ENCODE measurements at regions not wholly inside any gene's neighbourhood (a gene's known extent, or its start where the extent isn't known, plus 50 kb on each side); places are given as distances from the start of the nearest gene placed in this dataset.
"Not testable (repeated sequence)": the region's sequence is repeated elsewhere in the genome, so short reads cannot be mapped to it uniquely, and the experiment has no call there.

DNA sequence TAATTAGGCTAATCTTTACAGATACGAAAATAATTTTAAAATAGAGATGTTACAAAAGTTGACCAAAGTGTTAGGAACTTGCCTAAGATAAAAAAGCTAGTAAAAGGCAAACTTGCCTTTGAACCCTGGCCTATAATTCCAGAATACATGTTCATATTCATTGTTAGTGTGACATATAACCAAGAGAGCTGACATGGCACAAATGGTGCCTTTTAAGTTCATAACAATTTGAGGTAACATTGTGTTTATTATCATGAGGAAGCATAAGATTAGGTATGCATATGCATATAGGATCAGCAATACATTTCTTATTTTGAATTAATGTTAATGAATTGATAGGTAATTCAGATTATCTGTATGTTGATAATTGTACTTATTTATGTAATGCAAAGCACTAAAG, 1537.9 kb upstream of the PRR20A start:
- no peak for DNase-seq

DNA sequence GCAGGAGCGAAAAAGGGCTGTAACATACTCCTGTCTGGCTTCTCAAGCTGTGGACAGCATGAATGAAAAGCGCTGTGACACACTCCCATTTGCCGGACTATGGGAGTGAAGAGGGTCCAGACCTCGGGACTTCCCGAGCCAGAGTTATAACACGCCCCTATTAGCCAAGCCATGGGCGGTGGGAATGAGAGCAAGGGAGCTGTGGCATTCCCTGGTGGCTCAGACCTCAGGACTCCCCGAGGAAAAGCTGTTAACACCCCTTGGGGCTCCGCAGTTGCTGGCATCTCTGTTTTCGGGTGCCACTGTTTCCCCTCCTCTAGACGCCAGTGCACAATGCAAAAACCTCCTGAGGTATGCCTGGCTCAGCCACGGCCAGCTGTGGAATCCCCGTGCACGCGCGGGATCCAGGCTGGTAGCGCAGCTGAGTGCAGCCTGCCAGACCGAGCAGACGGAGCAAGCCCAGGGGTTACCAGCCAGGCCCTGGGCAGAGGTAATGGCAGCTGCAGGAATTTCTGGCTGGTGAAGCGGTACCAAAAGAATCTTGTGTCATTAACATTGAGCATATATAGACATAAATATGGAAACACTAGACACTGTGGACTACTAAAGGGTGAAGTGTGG, 1534.6 kb upstream of the PRR20A start:
- DNase-seq, result no peak

DNA sequence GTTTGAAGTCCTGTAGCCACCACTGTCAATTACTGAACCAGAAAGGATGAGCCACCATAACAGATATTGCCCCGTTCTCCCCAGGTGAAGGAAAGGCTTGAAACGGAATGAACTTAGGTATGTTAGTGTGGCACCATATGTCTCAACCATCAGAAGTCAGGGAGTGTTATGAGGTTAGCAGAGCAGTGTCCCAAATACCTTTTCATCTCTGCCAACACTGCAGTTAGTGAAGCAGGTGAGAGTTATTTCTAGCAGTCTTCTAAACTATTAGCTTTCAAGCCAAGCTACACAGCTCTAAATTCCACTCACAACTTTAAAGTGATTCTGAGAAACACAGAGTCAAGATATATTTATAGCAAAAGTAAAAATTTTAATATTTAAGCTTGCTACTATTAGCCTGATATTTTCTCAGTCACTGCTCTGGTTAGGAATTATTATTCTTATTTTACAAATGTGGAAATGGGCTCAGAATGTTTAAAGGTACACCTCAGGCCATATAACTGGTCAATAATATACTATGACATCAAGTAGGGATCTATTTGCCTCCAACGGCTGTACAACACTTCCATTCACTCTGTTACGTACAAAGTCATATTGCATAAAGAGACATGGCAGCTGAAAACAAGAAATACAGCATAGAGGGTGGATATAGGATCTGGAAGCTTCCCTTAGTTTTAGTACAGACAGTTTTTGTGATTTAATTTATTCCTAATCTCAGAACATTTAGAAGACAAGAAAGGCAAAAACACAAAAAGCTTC, 1527.1 kb upstream of the PRR20A start:
- DNase-seq, result no peak

DNA sequence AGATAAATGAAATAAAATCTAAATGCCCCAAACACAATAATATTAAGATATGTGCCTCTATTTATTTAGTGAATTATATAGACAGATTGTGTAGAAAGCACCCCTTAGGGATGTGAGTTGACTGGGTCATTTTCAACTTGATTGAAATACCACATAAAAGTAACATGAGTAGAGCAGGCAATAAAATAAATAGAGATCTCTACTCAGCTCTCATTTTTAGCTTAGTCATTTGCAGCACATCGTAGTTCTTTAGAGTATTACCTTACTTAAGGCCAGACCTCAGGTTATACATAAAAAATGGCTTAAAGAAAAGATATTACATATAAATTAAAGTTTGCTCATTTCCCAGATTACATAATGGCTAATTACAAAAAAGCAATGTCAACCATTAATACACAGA, 1525.6 kb upstream of the PRR20A start:
- DNase-seq, result no peak

DNA sequence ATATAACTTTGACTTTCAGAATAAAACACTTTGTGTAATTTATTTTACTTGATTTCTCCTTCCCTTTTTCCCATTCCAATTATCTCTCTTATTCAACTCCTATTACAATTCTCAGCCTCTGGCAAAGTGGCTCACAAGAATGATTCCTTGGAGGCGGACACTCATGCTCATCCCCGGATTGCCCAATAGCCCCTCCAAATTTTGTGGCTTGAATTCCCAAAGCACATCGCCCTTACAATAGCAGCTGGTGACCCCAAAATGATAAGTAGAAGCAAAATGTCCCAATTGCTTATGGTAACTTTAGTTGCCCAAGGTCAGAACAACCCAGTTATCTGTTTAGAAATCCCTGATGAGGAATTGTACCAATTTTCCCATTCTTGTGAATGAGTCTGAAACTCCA, 1523.5 kb upstream of the PRR20A start:
- no peak for DNase-seq

DNA sequence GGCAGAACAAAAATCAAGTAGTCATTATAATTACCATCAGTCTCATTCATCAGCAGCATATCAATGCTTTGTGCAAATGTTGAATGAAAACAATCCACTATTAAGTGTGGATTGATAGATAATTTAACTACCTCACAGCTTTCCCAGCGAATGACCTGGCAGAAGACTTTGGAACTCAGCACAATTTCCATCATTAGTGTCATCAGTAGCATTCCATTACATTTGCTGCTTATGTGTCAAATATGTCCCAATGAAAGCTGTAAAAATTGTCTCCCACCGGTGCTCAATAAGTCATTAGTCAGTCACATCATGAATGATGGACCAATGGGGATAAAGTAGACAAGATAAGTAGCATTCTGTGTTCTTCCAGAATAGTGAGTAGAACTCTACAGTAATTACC, 1513.5 kb upstream of the PRR20A start:
- DNase-seq, result no peak

DNA sequence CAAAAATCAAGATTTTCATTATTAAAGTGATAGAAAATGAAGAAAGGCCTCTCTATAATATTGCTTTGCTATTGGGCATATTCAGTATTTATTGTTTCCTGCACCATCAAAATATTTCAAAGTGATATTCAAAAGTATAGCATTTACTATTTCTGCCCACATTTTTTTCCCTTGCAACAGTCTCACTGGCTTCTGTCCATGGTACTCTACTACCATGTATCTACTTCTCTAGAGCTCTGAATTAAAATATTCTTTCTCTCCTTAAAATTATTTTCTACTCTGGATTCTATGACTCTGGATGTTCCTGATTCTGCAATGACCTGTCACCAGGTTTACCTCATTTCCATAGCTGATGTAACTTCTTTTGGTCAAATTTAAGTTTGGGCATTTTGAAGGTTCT, 1508.3 kb upstream of the PRR20A start:
- no peak for DNase-seq

DNA sequence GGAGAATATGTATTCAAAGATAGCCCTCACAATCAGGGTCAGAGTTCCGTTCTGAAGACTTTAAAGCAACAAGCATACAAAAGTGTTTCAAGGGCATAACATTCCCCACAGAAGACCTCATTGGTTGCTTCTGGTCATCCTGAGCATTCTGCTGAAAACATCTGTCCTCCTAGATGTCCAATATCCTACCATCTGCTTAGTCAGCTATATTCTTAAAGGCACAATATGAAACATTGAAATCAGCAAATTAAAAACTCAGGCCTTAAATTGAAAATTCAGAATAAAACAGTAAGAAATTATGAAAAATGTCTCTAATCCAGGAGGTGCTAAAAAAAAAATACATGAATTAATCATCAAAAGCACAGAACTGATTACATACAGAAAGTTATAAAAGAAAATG, 1491.2 kb upstream of the PRR20A start:
- DNase-seq, result no peak

DNA sequence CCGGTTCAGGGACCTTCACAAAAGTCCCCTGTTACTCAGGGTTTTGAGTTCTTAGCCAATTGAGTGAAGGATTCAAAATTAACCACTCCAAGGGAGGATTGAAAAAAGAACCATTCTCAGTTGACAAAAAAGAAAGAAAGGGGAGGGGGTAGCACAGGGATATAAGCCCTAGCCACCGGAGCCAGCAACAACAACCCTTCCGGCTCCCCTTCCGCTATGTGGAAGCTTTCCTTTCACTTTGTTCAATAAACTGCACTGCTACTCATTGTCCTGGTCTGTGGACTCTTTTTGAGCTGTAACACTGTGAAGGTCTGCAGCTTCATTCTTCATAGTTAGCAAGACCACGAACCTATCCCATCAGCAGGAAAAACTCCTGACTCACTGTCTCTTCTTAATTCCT, 1488.1 kb upstream of the PRR20A start:
- DNase-seq, result no peak

DNA sequence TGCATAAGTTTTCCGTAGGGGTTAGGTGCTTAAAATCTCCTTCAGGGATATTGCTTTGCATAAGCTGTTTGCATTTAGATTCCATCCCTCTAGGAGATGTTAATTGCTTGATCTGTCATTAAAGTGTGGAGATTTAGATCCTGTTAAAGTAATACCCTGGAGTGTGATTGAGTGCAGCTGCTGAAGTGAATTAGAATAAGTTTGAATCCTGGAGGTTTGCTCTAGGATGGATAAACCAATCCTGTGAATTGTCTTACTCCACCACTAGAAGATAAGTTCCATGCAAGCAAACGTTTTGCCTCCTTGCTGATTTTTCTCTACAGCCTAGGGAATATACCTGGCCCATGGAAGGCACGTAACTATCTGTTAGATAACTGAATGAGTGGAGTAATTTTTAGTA, 1487.2 kb upstream of the PRR20A start:
- no peak for DNase-seq

DNA sequence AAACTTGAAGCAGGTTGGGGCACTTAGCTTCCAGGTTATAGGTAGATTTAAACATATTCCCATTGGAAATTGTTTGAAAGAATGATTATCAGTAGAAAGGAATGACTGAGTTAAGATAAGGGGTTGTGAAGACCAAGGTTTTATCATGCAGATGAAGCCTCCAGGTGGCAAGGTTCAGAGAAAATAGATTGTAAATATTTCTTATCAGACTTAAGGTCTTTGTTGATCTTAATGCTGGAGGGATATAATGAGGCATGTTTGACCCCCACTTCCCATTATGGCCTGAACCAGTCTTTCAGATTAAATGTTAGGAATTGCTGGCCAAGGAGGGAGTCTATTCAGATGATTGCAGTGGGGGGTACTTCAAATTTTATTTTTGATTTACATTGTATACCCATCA, 1486.5 kb upstream of the PRR20A start:
- DNase-seq, result no peak

DNA sequence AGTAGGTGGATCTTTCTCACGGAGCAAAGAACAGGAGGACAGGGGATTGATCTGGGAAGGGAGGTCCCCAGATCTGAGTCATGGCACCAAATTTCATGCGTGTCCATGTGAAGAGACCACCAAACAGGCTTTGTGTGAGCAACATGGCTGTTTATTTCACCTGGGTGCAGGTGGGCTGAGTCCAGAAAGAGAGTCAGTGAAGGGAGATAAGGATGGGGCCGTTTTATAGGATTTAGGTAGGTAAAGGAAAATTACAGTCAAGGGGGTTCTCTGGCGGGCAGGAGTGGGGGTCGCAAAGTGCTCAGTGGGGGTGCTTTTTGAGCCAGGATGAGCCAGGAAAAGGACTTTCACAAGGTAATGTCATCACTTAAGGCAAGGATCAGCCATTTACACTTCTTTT, 1480.5 kb upstream of the PRR20A start:
- not testable (repeated sequence) for DNase-seq

DNA sequence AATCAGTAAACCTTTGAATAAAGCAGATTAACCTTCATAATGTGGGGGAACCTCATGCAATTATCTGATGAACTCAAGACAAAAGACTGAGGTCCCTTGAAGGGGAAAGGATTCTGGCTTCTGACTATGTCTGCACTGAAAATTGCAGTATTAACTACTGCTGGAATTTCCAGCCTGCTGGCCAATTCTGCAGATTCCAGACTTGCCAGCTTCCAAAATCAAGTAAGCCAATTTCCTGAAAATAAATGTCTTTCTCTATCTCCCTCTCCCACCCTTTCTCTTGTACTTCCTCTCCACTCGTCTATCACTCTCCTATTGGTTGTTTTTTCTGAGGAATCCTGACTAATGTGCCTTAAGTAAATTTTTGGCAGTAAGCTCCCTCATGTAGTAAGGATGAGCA, 1479.9 kb upstream of the PRR20A start:
- DNase-seq, result no peak

DNA sequence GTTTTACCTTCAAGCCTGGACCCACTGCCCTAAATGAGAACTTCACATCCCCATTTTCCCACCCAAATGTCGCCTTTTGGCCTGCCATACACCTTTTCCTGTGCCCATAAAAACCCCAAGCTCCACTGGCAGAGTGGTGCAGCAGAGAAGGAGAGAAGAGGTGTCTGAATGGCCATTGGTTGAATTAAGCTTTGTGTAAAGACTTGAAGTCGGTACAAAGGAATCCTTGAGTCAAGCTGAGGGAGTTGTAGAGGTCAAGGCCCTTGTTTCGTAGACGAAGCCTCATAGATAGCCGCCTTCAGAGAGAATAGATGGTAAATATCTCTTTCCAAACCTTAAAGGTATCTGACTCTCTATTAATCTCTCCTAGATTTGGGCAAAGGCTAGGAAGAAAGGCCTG, 1479.2 kb upstream of the PRR20A start:
- DNase-seq, result no peak

DNA sequence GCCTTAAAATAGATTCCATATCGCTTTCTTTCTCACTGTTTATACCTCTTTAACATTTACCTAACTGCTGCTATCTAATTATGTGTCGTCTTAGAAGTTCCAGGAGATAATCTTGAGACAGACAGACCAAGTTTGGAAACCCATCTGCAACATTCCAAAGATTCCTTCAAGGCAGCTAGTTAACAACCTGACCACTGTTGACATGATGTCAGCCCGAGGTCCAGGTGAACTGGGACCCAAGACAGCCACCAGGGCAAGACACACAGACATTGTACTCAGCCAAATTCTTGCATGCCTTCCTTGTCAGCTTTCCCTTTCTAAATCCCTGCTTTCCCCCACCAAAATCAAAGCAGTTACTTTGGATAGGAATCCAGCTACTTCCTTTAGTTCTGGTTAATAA, 1476.5 kb upstream of the PRR20A start:
- no peak for DNase-seq

DNA sequence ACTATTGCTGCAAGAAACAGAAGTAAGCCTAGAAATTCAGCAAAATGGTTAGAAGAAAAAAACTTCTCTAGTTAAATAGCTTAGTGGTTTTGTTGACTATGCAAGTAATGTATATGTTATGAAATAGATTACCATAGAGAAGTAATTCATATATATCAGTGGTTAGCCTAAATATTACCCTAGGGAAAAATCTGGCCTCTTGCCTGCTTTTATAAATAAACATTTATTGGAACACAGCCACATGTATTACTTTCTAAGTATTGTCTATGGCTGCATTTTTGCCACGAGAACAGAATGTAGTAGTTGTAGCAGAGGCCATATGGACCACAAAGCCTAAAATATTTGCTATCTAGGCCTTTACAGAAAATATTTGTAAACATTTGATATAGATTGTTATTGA, 1471.7 kb upstream of the PRR20A start:
- no peak for DNase-seq

DNA sequence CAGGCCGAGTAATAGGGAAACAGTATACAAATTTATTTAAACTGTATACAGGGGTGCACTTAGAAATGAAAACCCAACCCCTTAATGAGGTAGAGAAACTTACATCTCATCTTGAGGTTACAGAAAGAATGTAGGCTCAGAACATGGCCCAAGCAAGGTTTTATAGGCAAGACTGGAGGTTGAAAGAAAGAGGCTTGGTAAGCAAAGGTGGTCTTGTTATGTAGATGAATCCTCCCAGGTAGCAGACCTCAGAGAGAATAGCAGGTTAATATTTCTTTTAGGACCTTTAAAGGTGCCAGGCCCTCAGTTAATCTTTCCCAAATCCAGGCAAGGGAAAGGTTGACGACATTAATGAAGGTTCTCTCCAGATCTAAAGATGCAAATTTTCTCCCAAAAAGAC, 1466.8 kb upstream of the PRR20A start:
- no peak for DNase-seq

DNA sequence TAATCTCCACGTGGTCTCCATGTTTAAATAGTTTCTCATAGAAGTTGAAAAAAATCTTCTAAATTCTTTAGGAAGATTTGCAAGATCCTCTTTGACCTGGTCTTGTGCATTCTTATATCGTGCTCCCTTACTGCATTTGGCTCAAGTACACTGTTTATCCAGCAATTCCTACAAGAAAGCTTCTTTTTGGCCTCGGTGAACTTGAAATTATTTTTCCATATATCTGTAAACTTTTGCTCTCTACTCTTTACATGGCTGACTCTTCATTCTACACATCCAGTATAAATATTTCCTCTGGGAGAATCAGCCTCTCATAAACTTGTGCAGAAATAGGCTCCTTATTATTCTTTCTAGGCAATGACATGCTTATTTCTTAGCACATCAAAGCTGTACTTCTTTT, 1457.9 kb upstream of the PRR20A start:
- DNase-seq, result no peak

DNA sequence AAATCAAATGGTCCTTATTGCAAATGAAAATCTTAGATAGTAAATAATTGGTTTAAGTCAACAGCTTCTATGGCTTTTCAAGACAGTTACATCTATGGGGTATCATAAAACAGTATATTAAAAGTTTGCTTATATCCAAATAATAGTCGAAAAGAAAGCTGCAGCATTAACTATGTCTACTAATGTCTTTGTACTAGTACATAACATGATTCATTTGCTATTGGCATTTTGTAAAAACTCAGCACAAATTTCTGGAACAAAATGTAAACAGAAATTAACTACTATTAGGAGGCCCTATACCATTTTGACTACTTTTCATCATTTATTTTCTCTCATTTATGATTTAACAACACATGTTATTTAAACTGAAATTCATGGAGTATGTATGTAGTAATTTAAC, 1435.2 kb upstream of the PRR20A start:
- DNase-seq, result no peak

DNA sequence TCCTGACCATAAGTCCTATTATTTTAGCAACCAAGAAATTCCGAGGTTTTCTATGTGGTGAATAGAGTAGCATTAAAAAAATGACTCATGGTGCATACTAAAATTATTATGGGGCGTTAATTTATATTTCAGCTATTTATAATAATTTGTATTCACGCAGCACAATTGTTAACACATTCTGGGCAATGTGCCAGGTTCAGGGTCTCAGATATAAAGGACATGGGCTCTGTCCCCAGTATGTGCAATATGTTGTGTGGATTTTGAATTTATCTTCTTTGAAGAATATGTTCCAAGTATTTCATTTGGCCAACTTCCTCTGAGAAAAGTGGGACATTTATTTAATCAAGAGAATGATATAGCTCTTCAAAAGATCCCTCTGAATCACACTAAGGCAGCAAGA, 1434.7 kb upstream of the PRR20A start:
- no peak for DNase-seq

DNA sequence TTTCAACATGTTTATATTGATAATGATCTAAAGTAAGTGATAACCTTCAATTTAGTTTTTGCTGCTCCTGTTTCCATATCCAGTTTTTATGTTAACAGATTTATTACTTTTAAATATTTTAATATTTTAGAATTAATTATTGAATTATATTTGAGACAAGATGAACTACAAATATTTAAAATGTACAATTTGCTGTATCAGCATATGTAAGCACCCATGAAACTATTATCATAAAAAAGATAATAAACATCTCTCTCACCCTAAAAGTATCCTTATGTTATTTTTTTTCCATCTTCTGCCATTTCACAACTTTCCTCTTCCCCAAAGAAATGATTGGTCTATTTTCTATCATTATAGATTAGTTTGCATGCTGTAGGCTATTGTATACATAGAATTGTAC, 1426.6 kb upstream of the PRR20A start:
- DNase-seq, result no peak

DNA sequence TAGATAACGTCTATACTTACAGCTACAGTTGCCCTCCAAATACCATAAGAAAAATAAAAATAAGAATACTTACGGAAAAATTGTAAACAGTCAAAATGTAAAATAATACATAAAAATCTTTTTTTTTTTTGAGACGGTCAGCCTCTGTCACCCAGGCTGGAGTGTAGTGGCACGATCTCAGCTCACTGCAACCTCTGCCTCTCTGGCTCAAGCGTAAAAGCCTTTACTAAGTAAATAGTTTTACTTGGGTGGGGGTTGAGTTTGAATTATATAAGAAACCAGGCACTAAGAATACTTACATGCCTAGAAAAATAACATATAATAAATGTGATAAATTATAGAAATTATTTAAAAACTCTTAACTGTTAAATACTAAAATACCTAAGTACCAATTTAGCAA, 1413.0 kb upstream of the PRR20A start:
- no peak for DNase-seq

DNA sequence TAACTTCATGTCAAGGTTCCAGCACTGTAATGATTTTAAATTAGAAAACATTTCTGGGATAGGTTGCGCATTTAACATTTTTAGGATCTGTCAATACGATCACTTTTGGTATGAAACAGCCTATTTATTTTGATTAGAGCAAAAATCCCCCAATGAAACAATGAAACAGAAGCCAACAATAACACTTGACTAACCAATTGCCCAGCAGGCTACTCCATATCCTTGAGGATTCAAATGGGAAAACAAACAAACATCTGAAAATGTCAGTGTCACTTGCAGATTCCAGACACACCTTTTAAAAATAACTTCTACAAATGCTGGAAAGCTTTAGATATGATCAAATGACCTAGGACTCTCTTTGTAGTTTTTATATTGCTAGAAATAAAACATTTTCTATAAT, 1412.5 kb upstream of the PRR20A start:
- no peak for DNase-seq

DNA sequence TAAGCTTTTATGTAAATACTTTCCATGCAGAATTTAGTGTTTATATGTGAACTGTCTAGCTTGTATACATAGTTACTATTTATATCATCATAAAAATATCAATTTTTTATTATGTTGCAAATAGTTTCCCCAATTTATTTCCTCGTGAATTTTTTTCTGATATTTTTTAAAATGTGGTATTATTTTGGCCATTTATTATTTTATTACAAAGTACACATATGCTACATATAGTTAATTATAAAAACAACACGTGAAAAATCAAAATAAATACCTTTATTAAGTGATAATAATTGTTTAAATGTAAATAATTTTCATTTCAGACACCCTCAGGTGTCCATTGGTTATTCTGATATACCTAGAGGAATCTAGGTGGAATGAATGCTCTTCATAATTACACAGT, 1394.9 kb upstream of the PRR20A start:
- no peak for DNase-seq

DNA sequence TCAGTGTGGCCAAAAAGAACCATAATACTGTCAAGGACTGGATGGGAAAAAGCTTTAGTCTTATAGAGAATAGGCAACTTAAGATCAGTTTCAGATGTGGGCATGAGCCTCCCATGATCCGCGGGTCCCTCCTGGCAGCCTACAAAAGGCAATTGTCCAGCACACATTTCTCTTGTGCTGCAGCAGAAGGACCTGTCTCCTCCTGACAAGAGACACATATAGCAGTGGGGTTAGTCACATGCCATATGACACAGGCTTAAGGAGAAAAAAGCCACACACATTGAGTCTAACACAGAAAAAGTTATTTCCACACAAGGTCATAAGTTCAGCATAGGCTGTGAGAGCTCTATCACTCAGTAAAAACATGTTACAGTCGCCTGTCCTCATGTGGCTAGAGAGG, 1378.7 kb upstream of the PRR20A start:
- DNase-seq, result no peak

Data from activated effector memory CD4-positive, alpha-beta T cell treated with anti-CD3 and anti-CD28 coated beads, Interleukin-2, amount 50 U/mL, for 16 hours (primary cell).